MCF 10A (cell line): ENCODE measurements at regions not wholly inside any gene's neighbourhood (a gene's known extent, or its start where the extent isn't known, plus 50 kb on each side); places are given as distances from the start of the nearest gene placed in this dataset.
"Not testable (repeated sequence)": the region's sequence is repeated elsewhere in the genome, so short reads cannot be mapped to it uniquely, and the experiment has no call there.

Source experiments
- BruUV-seq: library from RNA; stranded (reverse); fragments of 400-500 nt; replicated peaks from 2 replicates; lab custom pipeline; 2021; lab: Mats Ljungman, UMichigan
- CTCF ChIA-PET: fragments of 300-600 bp; sonication (Branson Sonifier 250); formaldehyde crosslinking; extraction: SDS; loops from one replicate; lab custom pipeline; 2021; ENCODE audit warnings: antibody characterized with exemption, inconsistent platforms; lab: Yijun Ruan, JAX
- POLR2A ChIA-PET: fragments of 300-600, 350-650 bp; sonication (Branson Sonifier 250); formaldehyde crosslinking; extraction: SDS; loops from one replicate; lab custom pipeline; 2020; ENCODE audit warnings: antibody characterized with exemption, inconsistent platforms; lab: Yijun Ruan, JAX
- DNase-seq: peaks from one replicate; pipeline ENCODE4 v3.0.0-alpha.2; 2018; ENCODE audit not compliant: unreplicated experiment
- H3K27ac Mint-ChIP-seq: one replicate; pipeline ENCODE4 v1.8.0; 2022; ENCODE audit warnings: mild to moderate bottlenecking, low read depth, mixed read lengths; ENCODE audit not compliant: unreplicated experiment
- H3K27me3 Mint-ChIP-seq: one replicate; pipeline ENCODE4 v1.8.0; 2022; ENCODE audit warnings: mixed read lengths; ENCODE audit not compliant: insufficient read depth, unreplicated experiment
- H3K36me3 Mint-ChIP-seq: one replicate; pipeline ENCODE4 v1.8.0; 2022; ENCODE audit warnings: mild to moderate bottlenecking, moderate library complexity, mixed read lengths; ENCODE audit not compliant: insufficient read depth, unreplicated experiment
- H3K4me1 Mint-ChIP-seq: one replicate; pipeline ENCODE4 v1.8.0; 2022; ENCODE audit warnings: mixed read lengths; ENCODE audit not compliant: insufficient read depth, unreplicated experiment
- H3K4me3 Mint-ChIP-seq: one replicate; pipeline ENCODE4 v1.8.0; 2022; ENCODE audit warnings: mild to moderate bottlenecking, moderate library complexity, mixed read lengths; ENCODE audit not compliant: unreplicated experiment
- H3K9me3 Mint-ChIP-seq: one replicate; pipeline ENCODE4 v1.8.0; 2022; ENCODE audit warnings: mixed read lengths; ENCODE audit not compliant: unreplicated experiment
- intact Hi-C: fragments of 100-400 bp; cut with micrococcal nuclease; formaldehyde crosslinking; loops from 2 replicates; pipeline ENCODE4 v1.14.1; 2022
- TF ChIP-seq, protein P1 (sequence below): fragments of 200-600 bp; IDR thresholded peaks from one replicate; pipeline ENCODE4 v1.8.0; 2022; ENCODE audit warnings: antibody characterized with exemption, mild to moderate bottlenecking; ENCODE audit not compliant: unreplicated experiment

DNA sequence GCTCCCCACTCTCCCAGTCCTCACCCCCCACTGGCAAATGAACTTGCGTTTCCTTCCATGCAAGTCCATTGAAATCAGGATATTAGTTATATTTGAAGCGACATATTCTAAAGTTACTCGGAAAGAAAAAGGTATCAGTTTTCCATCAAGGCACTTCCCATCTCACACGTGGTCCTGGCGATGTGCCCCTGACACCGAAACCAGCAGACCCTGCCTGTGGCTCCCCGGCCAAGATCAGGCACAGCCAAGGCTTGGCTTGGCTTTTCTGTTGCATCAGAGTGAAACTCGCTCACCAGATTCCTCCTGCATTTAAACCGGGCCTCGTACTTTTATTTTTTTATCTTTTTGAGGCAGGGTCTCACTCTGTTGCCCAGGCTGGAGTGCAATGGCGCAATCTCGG, 195.1 kb downstream of the NPIPB11 start:
- intact Hi-C loops, H3K27ac Mint-ChIP-seq, H3K4me3 Mint-ChIP-seq: not testable (repeated sequence)

DNA sequence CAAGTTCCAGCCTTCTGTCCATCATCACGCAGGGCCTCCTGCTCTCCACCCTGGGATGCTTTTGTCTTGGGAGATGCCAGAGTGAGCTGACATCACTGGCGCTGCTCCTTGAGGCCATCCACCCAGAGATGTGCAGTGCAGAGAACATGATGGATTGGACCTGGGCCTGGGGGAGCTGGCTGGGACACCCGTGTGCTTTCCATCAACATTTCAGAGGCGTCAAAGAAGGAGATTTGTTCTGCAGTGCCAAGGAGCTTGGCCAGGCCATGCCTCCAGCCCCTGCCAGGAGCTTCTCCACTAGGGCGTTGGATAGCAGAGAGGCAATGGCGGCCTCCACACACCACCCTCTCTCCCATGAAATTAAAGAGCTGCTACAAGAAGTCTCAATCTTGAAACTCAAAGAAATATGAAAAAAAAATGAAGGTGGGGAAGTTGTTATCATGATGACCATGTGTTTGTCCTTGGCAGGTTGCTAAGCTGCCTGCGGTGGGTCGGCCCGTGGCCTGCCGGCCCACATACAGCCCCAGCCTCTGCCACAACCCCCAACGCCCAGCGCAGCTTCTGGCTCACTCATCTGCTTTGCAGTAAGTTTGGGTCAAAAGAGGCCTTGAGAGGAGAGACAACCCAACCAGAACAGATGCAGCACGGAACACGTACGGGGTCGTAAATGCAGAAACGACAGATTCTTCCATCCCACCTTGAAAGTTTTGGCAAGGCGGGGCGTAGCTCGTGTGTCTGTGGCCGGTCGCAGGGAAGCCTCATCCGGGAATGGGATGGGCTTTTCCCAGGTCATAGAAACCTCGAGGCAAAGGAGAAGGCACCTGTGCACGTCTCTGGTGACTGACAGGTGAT, 196.0 kb downstream of the NPIPB11 start:
- H3K4me1 Mint-ChIP-seq, H3K27me3 Mint-ChIP-seq, BruUV-seq, intact Hi-C loops, CTCF ChIA-PET, POLR2A ChIA-PET, DNase-seq, H3K9me3 Mint-ChIP-seq, H3K36me3 Mint-ChIP-seq, H3K27ac Mint-ChIP-seq, H3K4me3 Mint-ChIP-seq: not testable (repeated sequence)

More for the DNA sequence above, 195.1 kb downstream of the NPIPB11 start:
- H3K27me3 Mint-ChIP-seq, POLR2A ChIA-PET, H3K36me3 Mint-ChIP-seq, CTCF ChIA-PET, H3K4me1 Mint-ChIP-seq, BruUV-seq, H3K9me3 Mint-ChIP-seq, DNase-seq: not testable (repeated sequence)

DNA sequence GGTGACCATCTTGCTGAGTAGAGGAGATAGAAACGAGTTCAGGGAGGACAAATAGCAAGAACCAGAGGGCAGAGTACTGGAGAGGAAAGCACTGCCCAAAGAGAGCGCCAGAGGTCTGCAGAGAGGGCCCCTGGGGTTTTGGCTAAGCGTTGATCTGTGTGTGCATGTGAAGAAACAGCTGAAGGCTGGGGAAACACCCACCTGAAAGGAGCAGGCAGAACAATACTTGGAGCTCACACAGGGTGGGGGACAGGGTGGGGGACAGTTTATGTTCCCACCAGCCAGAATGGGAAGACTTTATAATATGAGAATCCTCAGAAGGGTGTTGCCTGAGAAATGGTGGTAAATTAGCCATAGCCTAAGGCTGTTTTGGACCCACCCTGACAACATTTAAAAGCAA, 200.4 kb downstream of the NPIPB11 start:
- intact Hi-C loops, H3K27me3 Mint-ChIP-seq, H3K4me3 Mint-ChIP-seq, H3K4me1 Mint-ChIP-seq, CTCF ChIA-PET, POLR2A ChIA-PET, H3K9me3 Mint-ChIP-seq, BruUV-seq, DNase-seq, H3K27ac Mint-ChIP-seq, H3K36me3 Mint-ChIP-seq: not testable (repeated sequence)

DNA sequence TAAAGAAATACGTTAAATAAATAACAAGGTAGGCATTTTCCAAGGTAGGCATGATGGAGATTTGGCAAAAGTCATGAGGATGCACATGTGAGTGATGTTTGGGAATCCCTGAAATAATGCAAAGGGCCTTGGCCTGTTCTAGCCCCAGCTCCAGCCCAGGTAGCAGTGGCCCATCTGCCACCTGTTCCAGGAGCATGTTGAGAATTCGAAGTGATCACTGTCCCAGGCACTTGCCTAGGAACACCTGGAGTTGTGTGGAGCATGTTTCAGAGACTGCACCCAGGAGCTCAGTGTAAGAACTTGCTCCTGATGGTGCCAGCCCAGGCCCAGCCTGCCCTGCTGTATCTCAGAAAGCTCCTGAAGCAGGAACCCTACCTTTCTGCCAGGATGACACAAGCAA, 201.4 kb downstream of the NPIPB11 start:
- H3K27me3 Mint-ChIP-seq, H3K4me3 Mint-ChIP-seq, BruUV-seq, intact Hi-C loops, H3K4me1 Mint-ChIP-seq, H3K9me3 Mint-ChIP-seq, POLR2A ChIA-PET, DNase-seq, H3K36me3 Mint-ChIP-seq, H3K27ac Mint-ChIP-seq, CTCF ChIA-PET: not testable (repeated sequence)

DNA sequence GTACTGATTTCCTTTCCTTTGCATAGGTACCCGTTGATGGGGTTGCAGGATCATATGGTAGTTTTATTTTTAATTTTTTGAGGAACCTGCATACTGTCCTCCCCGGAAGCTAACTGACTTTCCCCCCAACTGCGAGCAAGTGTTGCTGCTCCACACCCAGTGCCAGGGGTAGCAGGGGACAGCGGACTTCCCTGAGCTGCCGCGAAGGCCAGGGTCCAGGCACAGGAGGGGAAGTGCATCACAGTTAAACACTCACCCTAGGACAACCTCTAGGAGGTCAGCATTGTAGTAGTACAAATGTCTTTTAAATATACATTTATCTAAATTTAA, 201.7 kb downstream of the NPIPB11 start:
- TF ChIP-seq, protein P1, sequence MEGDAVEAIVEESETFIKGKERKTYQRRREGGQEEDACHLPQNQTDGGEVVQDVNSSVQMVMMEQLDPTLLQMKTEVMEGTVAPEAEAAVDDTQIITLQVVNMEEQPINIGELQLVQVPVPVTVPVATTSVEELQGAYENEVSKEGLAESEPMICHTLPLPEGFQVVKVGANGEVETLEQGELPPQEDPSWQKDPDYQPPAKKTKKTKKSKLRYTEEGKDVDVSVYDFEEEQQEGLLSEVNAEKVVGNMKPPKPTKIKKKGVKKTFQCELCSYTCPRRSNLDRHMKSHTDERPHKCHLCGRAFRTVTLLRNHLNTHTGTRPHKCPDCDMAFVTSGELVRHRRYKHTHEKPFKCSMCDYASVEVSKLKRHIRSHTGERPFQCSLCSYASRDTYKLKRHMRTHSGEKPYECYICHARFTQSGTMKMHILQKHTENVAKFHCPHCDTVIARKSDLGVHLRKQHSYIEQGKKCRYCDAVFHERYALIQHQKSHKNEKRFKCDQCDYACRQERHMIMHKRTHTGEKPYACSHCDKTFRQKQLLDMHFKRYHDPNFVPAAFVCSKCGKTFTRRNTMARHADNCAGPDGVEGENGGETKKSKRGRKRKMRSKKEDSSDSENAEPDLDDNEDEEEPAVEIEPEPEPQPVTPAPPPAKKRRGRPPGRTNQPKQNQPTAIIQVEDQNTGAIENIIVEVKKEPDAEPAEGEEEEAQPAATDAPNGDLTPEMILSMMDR = no peak
- Mint-ChIP-seq H3K27me3 (no peaks in the 10 kb centered on the region), H3K27ac (no peak overlapping the region), H3K9me3 (peaks cover 8% of the 10 kb centered on the region), H3K4me1 (peaks cover 8% of the 10 kb centered on the region), H3K4me3 (no peak overlapping the region), H3K36me3 (peaks cover 5% of the 10 kb centered on the region)
- ChIA-PET CTCF (no interaction called here), POLR2A (no interaction called here)
- no TSS peak for BruUV-seq
- DNase-seq = no peak
- intact Hi-C loops = no loop called here

DNA sequence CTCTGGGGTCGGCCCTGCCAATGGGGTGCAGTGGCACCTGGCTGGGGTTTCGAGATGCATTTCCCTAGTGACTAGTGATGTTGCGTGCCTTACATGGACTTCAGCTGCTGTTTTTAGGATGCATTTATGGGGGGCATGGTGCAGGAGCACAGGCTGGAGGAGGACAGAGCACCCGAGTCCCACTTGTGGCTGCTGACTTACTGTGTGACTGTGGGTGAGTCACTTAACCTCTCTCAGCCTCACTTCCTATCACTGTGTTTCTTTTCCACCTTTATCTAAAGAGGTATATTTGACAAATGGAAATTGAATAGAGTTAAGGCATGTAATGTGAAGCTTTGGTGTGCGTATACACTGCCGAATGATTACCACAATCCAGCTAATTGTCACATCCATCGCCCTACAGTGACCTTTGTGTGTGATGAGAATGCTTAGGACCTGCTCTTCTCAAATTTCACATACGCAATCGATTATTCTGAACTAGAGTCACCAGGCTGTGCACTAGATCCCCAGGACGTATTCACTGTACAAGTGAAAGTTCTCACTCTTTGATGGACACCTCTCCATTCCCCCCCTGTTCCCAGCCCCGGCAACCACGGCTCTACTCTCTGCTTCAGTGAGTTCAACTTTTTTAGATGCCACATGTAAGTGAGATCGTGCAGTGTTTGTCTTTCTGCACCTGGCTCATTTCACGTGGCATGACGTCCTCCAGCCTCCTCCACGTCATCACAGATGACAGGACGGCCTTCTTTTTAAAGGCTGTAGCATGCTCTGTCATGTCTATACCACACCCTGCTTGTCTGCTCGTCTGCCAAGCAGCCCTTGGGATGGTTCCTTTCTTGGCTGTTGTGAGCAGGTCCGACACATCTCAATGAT, 202.3 kb downstream of the NPIPB11 start:
- H3K27me3 Mint-ChIP-seq, H3K4me3 Mint-ChIP-seq, H3K36me3 Mint-ChIP-seq, POLR2A ChIA-PET, intact Hi-C loops, H3K9me3 Mint-ChIP-seq, BruUV-seq, CTCF ChIA-PET, H3K27ac Mint-ChIP-seq: not testable (repeated sequence)
- H3K4me1 Mint-ChIP-seq = peaks cover 12% of the 10 kb centered on the region
- DNase-seq = peak; percentile 30

DNA sequence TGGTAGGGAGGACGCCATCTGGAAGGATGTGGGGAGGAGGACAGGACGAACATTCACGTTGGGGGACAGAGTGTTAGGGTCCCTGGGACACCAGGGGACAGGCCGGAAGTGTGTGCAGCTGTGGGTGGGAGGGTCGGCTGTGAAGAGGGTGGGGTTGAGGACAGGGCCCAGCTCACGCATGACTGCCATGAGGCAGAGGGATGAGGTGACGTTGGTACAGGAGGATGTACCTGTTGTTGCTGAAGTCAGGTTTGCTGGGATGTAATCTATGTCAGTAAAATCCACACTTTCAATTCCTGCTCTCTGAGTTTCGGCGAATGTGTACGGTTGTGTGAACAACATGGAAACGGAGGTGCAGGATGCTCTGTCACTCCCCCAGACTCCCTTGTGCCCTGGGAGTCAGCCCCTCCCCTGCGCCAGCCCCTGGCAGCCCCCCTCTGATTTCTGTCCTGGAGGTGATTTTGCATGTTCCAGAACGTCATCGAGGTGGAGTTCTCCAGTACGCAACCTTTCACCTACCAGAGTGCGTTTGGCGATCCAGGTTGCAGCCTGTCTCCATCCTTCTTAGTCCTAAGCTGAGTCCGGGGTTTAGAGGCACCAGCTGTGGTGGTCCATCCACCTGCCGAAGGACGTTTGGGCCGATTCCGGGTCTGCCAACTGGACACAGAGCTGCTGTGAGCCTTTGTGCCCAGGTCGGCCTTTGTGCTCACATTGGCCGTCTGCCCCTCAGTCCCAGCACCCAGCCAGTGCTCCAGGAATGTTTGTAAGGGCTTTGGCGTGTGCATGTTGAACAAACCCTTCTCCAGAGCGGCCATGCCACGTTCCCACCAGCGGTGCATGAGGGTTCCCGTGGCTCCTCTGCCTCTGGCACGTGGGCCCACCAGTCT, 203.2 kb downstream of the NPIPB11 start:
- H3K9me3 Mint-ChIP-seq, POLR2A ChIA-PET, H3K27me3 Mint-ChIP-seq, intact Hi-C loops, H3K27ac Mint-ChIP-seq, DNase-seq, H3K4me3 Mint-ChIP-seq, H3K36me3 Mint-ChIP-seq, BruUV-seq: not testable (repeated sequence)
- H3K4me1 Mint-ChIP-seq = peaks cover 12% of the 10 kb centered on the region
- CTCF ChIA-PET = interaction anchor here (0.6 kb wide), 1 partner anchor 87 kb away, joined by 3 read pairs; no protein-coding TSS in a partner anchor

DNA sequence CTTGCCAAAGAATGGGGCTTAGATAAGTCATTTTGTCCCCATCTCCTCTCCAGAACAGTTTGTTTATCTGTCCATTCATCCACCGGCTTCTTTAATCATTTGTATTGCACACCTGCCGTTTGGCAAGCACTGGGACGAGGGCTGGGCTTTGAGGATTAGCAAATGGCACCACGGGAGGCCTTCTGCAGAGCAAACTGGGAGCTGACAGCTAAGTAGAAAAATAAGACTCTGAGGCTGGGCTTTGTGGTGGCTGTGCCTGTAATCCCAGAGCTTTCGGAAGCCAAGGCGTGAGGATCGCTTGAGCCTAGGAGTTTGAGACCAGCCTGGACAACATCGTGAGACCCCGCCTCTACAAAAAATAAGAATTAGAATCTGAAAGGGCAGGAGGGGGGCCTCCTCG, 203.9 kb downstream of the NPIPB11 start:
- H3K4me3 Mint-ChIP-seq, CTCF ChIA-PET, intact Hi-C loops, POLR2A ChIA-PET, H3K27ac Mint-ChIP-seq, BruUV-seq, H3K27me3 Mint-ChIP-seq, H3K36me3 Mint-ChIP-seq: not testable (repeated sequence)
- peak; percentile 30 for DNase-seq
- Mint-ChIP-seq H3K9me3 (peaks cover 16% of the 10 kb centered on the region), H3K4me1 (peaks cover 12% of the 10 kb centered on the region)
